ENCODE measurements at regions not wholly inside any gene's neighbourhood (a gene's known extent, or its start where the extent isn't known, plus 50 kb on each side); places are given as distances from the start of the nearest gene placed in this dataset.

DNA sequence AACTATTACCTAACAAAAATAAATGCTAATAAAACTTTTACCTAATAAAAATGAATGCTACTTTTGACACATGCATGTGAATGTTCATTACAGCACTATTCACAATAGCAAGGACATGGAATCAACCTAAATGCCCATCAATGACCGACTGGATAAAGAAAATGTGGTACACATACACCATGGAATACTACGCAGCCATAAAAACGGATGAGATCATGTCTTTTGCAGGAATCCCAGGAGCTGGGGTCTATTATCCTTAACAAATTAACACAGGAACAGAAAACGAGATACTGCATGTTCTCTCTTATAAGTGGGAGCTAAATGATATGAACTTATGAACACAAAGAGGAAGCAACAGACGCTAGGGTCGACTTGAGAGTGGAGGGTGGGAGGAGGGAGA, 88.1 kb upstream of the FAM204A start:
- 52% methylated on average over 6 of the region's 6 CpGs for WGBS (ENCODE audit: low lambda C conversion rate)
- Histone ChIP-seq H3K27me3 (ENCODE audit: control insufficient read depth in 1 of 2, insufficient read depth in 2 of 2, low read length in 2 of 2) (no peaks in the 10 kb centered on the region), H3K9me3 (ENCODE audit: low read length) (no peaks in the 10 kb centered on the region), H3K9ac (ENCODE audit: insufficient read depth, low read depth, low read length) (no peak overlapping the region), H4K20me1 (ENCODE audit: insufficient read depth, low read length) (no peaks in the 10 kb centered on the region), H3K36me3 (replicated peaks in 1 of 2; ENCODE audit: control insufficient read depth in 1 of 2, insufficient read depth in 2 of 2, low read length in 2 of 2) (no peaks in the 10 kb centered on the region), H3K4me2 (ENCODE audit: low read depth, low read length) (no peak overlapping the region), H3K4me1 (ENCODE audit: insufficient read depth, low read length) (no peaks in the 10 kb centered on the region), H3K27ac (ENCODE audit: extremely low read length, insufficient read depth, low read length) (no peak overlapping the region), H2AFZ (ENCODE audit: low read length) (no peak overlapping the region), H3K79me2 (ENCODE audit: insufficient read depth, low read length) (no peaks in the 10 kb centered on the region), H3K4me3 (replicated peaks in 1 of 3; ENCODE audit: insufficient read depth in 1 of 3, low read depth in 2 of 3, low read length in 3 of 3) (no peak overlapping the region)
- CTCF ChIA-PET (ENCODE audit: low intra/inter-chr PET ratio, low total read pairs): no interaction called here
- ATAC-seq: no peak
- FAIRE-seq: peak; percentile 26
- POLR2A ChIA-PET: no interaction called here
- TF ChIP-seq HNRNPL (IDR thresholded peaks at IDR 0.05; ENCODE audit: low read depth, low read length) (no peak), AKAP8 (CRISPR knock-in tag; IDR thresholded peaks at IDR 0.05) (no peak), HNRNPH1 (optimal IDR thresholded peaks at IDR 0.05; ENCODE audit: low read depth, low read length) (no peak), ZNF263 (CRISPR knock-in tag; IDR thresholded peaks at IDR 0.05) (no peak), YY1 (IDR thresholded peaks at IDR 0.05; ENCODE audit: insufficient read depth, insufficient replicate concordance, low read depth, low read length) (no peak), SRY (CRISPR knock-in tag; IDR thresholded peaks at IDR 0.05) (no peak), ZBED4 (CRISPR knock-in tag; IDR thresholded peaks at IDR 0.05; ENCODE audit: borderline replicate concordance) (no peak), PCBP1 (IDR thresholded peaks at IDR 0.05; ENCODE audit: borderline replicate concordance, low read depth, low read length) (no peak), ZNF709 (CRISPR knock-in tag; IDR thresholded peaks at IDR 0.05) (no peak), MIER2 (CRISPR knock-in tag; IDR thresholded peaks at IDR 0.05) (no peak), ZNF580 (CRISPR knock-in tag; IDR thresholded peaks at IDR 0.05; ENCODE audit: borderline replicate concordance, low read depth) (no peak)
- TF ChIP-seq, protein P1, sequence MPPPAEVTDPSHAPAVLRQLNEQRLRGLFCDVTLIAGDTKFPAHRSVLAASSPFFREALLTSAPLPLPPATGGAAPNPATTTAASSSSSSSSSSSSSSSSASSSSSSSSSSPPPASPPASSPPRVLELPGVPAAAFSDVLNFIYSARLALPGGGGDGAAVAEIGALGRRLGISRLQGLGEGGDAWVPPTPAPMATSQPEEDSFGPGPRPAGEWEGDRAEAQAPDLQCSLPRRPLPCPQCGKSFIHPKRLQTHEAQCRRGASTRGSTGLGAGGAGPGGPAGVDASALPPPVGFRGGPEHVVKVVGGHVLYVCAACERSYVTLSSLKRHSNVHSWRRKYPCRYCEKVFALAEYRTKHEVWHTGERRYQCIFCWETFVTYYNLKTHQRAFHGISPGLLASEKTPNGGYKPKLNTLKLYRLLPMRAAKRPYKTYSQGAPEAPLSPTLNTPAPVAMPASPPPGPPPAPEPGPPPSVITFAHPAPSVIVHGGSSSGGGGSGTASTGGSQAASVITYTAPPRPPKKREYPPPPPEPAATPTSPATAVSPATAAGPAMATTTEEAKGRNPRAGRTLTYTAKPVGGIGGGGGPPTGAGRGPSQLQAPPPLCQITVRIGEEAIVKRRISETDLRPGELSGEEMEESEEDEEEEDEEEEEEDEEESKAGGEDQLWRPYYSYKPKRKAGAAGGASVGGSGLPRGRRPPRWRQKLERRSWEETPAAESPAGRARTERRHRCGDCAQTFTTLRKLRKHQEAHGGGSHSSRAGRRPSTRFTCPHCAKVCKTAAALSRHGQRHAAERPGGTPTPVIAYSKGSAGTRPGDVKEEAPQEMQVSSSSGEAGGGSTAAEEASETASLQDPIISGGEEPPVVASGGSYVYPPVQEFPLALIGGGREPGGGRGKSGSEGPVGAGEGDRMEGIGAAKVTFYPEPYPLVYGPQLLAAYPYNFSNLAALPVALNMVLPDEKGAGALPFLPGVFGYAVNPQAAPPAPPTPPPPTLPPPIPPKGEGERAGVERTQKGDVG (CRISPR knock-in tag; IDR thresholded peaks at IDR 0.05; ENCODE audit: borderline replicate concordance): no peak
- BruUV-seq (replicated peaks): no TSS peak
- no peak for DNase-seq (ENCODE audit: low spot score)
- intact Hi-C loops (cut with micrococcal nuclease; ENCODE audit: unreplicated experiment) (no loop called here), in situ Hi-C loops (cut with HindIII; ENCODE audit: extremely low pct_ligation_motif_present, low pct_unique_long_range_greater_than_20kb) (loop anchor here (25.0 kb wide), 1 partner anchor 943 kb away; no protein-coding TSS in a partner anchor)
